Astrocyte (in vitro differentiated cells and primary cell): ENCODE measurements at regions not wholly inside any gene's neighbourhood (a gene's known extent, or its start where the extent isn't known, plus 50 kb on each side); places are given as distances from the start of the nearest gene placed in this dataset.

Experiments
- DNase-seq: peaks from one replicate; pipeline ENCODE4 v3.0.0-alpha.2; 2010; ENCODE audit warnings: low read depth
- FAIRE-seq: peaks from 2 replicates; lab custom pipeline; 2011; peaks lifted over from hg19 to GRCh38; lab: Jason Lieb, UNC
- H2AFZ ChIP-seq: 2 replicates; pipeline ENCODE4 v1.6.0; 2012; ENCODE audit warnings: low read depth, low read length, inconsistent platforms
- H3K27ac ChIP-seq: 2 replicates; pipeline ENCODE4 v1.5.1; 2011; ENCODE audit warnings: low read depth, low read length, inconsistent platforms
- H3K27me3 ChIP-seq: 2 replicates; pipeline ENCODE4 v1.6.0; 2011; ENCODE audit warnings: low read length, inconsistent platforms; ENCODE audit not compliant: insufficient read depth
- H3K36me3 ChIP-seq: 2 replicates; pipeline ENCODE4 v1.5.1; 2011; ENCODE audit warnings: low read length, inconsistent platforms; ENCODE audit not compliant: insufficient read depth
- H3K4me1 ChIP-seq: 2 replicates; pipeline ENCODE4 v1.5.1; 2011; ENCODE audit warnings: low read length, inconsistent platforms; ENCODE audit not compliant: insufficient read depth
- H3K4me2 ChIP-seq: 2 replicates; pipeline ENCODE4 v1.6.0; 2012; ENCODE audit warnings: low read length, inconsistent platforms
- H3K4me3 ChIP-seq: 2 replicates; pipeline ENCODE4 v1.5.1; 2011; ENCODE audit warnings: low read depth, mild to moderate bottlenecking, low read length, inconsistent platforms; ENCODE audit not compliant: insufficient read depth
- H3K79me2 ChIP-seq: 2 replicates; pipeline ENCODE4 v1.6.0; 2012; ENCODE audit warnings: mild to moderate bottlenecking, low read length, inconsistent platforms; ENCODE audit not compliant: insufficient read depth
- H3K9ac ChIP-seq: 2 replicates; pipeline ENCODE4 v1.6.0; 2012; ENCODE audit warnings: mild to moderate bottlenecking, low read length, inconsistent platforms
- H3K9me3 ChIP-seq: 2 replicates; pipeline ENCODE4 v1.5.1; 2012; ENCODE audit warnings: low read depth, mild to moderate bottlenecking, low read length, inconsistent platforms; ENCODE audit not compliant: insufficient read depth
- H4K20me1 ChIP-seq: 2 replicates; pipeline ENCODE4 v1.6.0; 2012; ENCODE audit warnings: low read length, inconsistent platforms; ENCODE audit not compliant: insufficient read depth
- H3K27ac Mint-ChIP-seq: one replicate; pipeline ENCODE4 v1.8.0; 2021; ENCODE audit warnings: mild to moderate bottlenecking, mixed read lengths; ENCODE audit not compliant: unreplicated experiment
- H3K27me3 Mint-ChIP-seq: one replicate; pipeline ENCODE4 v1.8.0; 2021; ENCODE audit warnings: low read depth, mixed read lengths; ENCODE audit not compliant: unreplicated experiment
- H3K36me3 Mint-ChIP-seq: one replicate; pipeline ENCODE4 v1.8.0; 2021; ENCODE audit warnings: low read depth, mixed read lengths; ENCODE audit not compliant: unreplicated experiment
- H3K4me1 Mint-ChIP-seq: one replicate; pipeline ENCODE4 v1.8.0; 2021; ENCODE audit warnings: low read depth, mixed read lengths; ENCODE audit not compliant: unreplicated experiment
- H3K4me3 Mint-ChIP-seq: one replicate; pipeline ENCODE4 v1.8.0; 2021; ENCODE audit warnings: mild to moderate bottlenecking, moderate library complexity, mixed read lengths; ENCODE audit not compliant: unreplicated experiment
- H3K9me3 Mint-ChIP-seq: one replicate; pipeline ENCODE4 v1.8.0; 2021; ENCODE audit warnings: mild to moderate bottlenecking, mixed read lengths; ENCODE audit not compliant: unreplicated experiment
- CTCF ChIP-seq: IDR thresholded peaks from 2 replicates; pipeline ENCODE4 v1.5.1; 2011; ENCODE audit warnings: low read depth, mild to moderate bottlenecking, inconsistent platforms, low read length, moderate library complexity; ENCODE audit not compliant: insufficient read depth
- EZH2 ChIP-seq: IDR thresholded peaks from 2 replicates; pipeline ENCODE4 v1.6.1; 2012; ENCODE audit warnings: mild to moderate bottlenecking, low read length, inconsistent platforms; ENCODE audit not compliant: insufficient read depth

DNA sequence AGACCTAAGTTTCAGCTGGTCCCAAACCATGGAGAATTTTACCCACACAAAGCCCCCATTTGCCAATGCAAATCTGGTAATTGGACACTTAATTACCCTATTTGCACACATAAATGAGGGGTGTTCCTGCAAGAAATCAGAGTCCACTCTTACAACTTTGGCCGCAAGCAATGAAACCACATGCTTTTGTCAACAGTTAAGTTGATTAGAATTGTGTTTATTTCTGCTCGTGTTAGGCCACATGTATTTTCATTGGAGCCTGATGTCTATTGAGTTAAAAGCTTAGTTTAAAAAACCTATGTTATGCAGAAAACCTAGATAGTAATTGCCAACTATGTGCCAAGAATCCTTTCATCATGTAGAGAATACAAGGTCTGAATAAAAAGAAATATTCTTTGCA lies 153.8 kb upstream of the CMC1 start:
- no peak for FAIRE-seq
- H3K36me3 Mint-ChIP-seq, result no peaks in the 10 kb centered on the region
- DNase-seq, result no peak

DNA sequence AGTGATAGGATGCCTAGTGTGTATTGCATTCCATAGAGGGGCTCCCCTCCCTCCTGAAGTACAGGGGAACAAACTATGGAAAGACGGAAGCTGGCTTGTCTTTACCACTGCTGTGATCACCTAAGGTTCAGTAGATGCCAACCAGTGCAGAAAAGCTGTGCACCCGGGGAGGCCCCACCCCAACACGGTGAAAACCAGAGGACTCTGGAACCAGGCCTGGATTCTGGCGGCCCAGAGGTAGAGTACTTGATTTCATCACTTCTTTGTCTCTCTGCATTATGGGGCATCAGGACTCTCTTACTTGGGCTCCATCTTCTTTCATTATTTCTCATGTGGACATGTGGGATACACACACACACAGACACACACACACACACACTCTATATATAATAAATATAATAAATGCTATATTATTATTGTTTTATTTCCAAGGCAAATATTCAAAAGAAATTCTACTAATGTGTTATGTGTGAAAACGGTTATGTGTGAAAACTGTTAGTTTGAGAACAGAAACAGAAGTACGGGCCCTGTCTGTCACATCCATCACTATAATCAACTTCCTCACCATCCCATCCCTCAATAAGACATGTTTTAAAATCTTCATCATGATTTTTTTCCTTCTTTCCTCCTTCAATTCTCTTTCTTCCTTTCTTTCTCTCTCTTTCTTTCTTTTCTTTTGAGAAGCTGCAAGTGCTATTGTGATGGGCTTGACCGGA lies 152.4 kb upstream of the CMC1 start:
- Histone ChIP-seq H3K4me3 (no peak overlapping the region), H3K27ac (no peak overlapping the region), H2AFZ (no peak overlapping the region), H3K9ac (no peak overlapping the region), H3K9me3 (no peaks in the 10 kb centered on the region), H3K4me1 (no peaks in the 10 kb centered on the region), H4K20me1 (no peaks in the 10 kb centered on the region), H3K27me3 (peaks cover 2% of the 10 kb centered on the region), H3K79me2 (no peaks in the 10 kb centered on the region), H3K4me2 (no peak overlapping the region), H3K36me3 (no peaks in the 10 kb centered on the region)
- no peak overlapping the region for H3K27ac Mint-ChIP-seq
- H3K36me3 Mint-ChIP-seq, result no peaks in the 10 kb centered on the region
- no peaks in the 10 kb centered on the region for H3K4me1 Mint-ChIP-seq
- TF ChIP-seq CTCF (no peak), EZH2 (no peak)
- no peak overlapping the region for H3K4me3 Mint-ChIP-seq
- H3K27me3 Mint-ChIP-seq, result no peaks in the 10 kb centered on the region
- peaks cover 2% of the 10 kb centered on the region for H3K9me3 Mint-ChIP-seq
- no peak for FAIRE-seq
- DNase-seq, result no peak

More for the DNA sequence above, 153.8 kb upstream of the CMC1 start:
- Histone ChIP-seq H3K9me3 (no peaks in the 10 kb centered on the region), H3K27ac (no peak overlapping the region), H2AFZ (no peak overlapping the region), H3K4me1 (no peaks in the 10 kb centered on the region), H3K4me3 (no peak overlapping the region), H3K9ac (no peak overlapping the region), H4K20me1 (no peaks in the 10 kb centered on the region), H3K4me2 (no peak overlapping the region), H3K36me3 (no peaks in the 10 kb centered on the region), H3K27me3 (peaks cover 2% of the 10 kb centered on the region), H3K79me2 (no peaks in the 10 kb centered on the region)
- H3K4me3 Mint-ChIP-seq, result no peak overlapping the region
- no peaks in the 10 kb centered on the region for H3K27me3 Mint-ChIP-seq
- no peaks in the 10 kb centered on the region for H3K9me3 Mint-ChIP-seq
- H3K27ac Mint-ChIP-seq, result no peak overlapping the region
- TF ChIP-seq EZH2 (no peak), CTCF (no peak)
- H3K4me1 Mint-ChIP-seq, result no peaks in the 10 kb centered on the region

DNA sequence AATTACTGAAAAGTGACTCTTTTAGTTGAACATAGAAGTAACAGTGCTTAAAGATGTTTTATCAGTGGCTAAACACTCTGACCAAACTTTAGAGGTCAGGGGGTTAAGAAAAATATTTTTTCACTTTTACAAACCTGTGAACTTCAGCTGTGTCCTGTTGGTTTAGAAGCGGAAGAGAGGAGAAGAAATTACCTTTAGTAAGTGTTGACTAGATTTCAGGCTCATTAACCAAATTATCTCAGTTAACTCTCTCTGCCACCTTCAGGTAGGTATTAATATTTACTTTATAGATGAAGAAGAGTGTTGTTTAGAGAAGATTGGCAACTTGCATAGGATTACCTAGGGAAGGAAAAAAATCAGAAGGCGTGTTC lies 151.9 kb upstream of the CMC1 start:
- H3K79me2 ChIP-seq, result no peaks in the 10 kb centered on the region
- no peak overlapping the region for H3K4me3 Mint-ChIP-seq
- no peak overlapping the region for H3K4me3 ChIP-seq
- H3K27ac ChIP-seq, result no peak overlapping the region
- no peak overlapping the region for H3K27ac Mint-ChIP-seq
- H4K20me1 ChIP-seq, result no peaks in the 10 kb centered on the region
- H3K36me3 ChIP-seq, result no peaks in the 10 kb centered on the region
- peaks cover 2% of the 10 kb centered on the region for H3K9me3 Mint-ChIP-seq
- H3K36me3 Mint-ChIP-seq, result no peaks in the 10 kb centered on the region
- no peak for DNase-seq
- TF ChIP-seq CTCF (no peak), EZH2 (no peak)
- H3K9ac ChIP-seq, result no peak overlapping the region
- no peak overlapping the region for H2AFZ ChIP-seq
- no peaks in the 10 kb centered on the region for H3K27me3 Mint-ChIP-seq
- H3K27me3 ChIP-seq, result peaks cover 2% of the 10 kb centered on the region
- no peak overlapping the region for H3K4me2 ChIP-seq
- H3K4me1 Mint-ChIP-seq, result no peaks in the 10 kb centered on the region
- no peak for FAIRE-seq
- no peaks in the 10 kb centered on the region for H3K9me3 ChIP-seq
- no peaks in the 10 kb centered on the region for H3K4me1 ChIP-seq
